Ishikawa (cell line): ENCODE measurements at regions not wholly inside any gene's neighbourhood (a gene's known extent, or its start where the extent isn't known, plus 50 kb on each side); places are given as distances from the start of the nearest gene placed in this dataset.

Experiments
- CREB1 ChIP-seq: IDR thresholded peaks from 2 replicates; pipeline ENCODE4 v1.6.1; 2012; ENCODE audit warnings: low read depth
- EGR1 ChIP-seq: IDR thresholded peaks from 2 replicates; pipeline ENCODE4 v1.6.1; 2012
- EP300 ChIP-seq: IDR thresholded peaks from 2 replicates; pipeline ENCODE4 v1.6.1; 2012; ENCODE audit warnings: borderline replicate concordance
- FOXM1 ChIP-seq: IDR thresholded peaks from 2 replicates; pipeline ENCODE4 v1.6.1; 2012; ENCODE audit warnings: low read depth, borderline replicate concordance
- NFIC ChIP-seq: IDR thresholded peaks from 2 replicates; pipeline ENCODE4 v1.6.1; 2012
- RAD21 ChIP-seq: IDR thresholded peaks from 2 replicates; pipeline ENCODE4 v1.6.1; 2012; ENCODE audit warnings: low read depth
- TAF1 ChIP-seq: IDR thresholded peaks from 2 replicates; pipeline ENCODE4 v1.6.1; 2012; ENCODE audit warnings: low read depth, mild to moderate bottlenecking
- YY1 ChIP-seq: IDR thresholded peaks from 2 replicates; pipeline ENCODE4 v1.6.1; 2012; ENCODE audit warnings: low read depth
- ZBTB7A ChIP-seq: IDR thresholded peaks from 2 replicates; pipeline ENCODE4 v1.6.1; 2012; ENCODE audit warnings: low read depth
- TF ChIP-seq, protein P1 (sequence below): IDR thresholded peaks from 2 replicates; pipeline ENCODE4 v1.6.1; 2012
- TF ChIP-seq, protein P2 (sequence below): IDR thresholded peaks from 2 replicates; pipeline ENCODE4 v1.6.1; 2012; ENCODE audit warnings: low read depth, mild to moderate bottlenecking

DNA sequence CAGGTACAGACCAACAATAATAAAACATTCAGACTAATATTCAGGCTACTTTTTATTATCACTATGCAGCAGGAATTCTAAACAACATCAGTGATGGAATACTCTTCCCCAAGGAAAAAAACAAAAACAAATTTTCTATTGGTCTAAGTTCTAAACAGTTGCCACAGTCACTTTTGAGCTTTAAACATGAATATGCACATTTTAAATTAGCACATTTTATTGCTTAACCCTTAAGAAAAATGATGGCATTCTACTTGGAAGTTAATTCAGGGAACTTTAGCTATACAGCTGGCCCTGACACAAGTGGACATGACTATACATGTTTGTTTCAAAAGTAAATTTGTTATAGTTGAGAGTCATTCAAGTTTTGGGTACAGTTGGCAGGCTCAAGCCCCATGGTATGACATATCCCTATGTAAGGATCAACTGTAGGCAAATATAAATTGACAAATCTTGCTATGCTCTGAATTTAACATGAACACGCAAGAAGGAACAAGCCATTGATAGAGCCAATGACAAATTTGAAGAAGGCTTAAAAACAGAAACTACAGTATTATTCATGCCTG lies 224.3 kb upstream of the AMIGO2 start:
- TF ChIP-seq RAD21 (no peak), EP300 (no peak), NFIC (no peak), FOXM1 (no peak), ZBTB7A (no peak), TAF1 (no peak), YY1 (no peak), CREB1 (no peak), EGR1 (no peak)
- TF ChIP-seq, protein P1, sequence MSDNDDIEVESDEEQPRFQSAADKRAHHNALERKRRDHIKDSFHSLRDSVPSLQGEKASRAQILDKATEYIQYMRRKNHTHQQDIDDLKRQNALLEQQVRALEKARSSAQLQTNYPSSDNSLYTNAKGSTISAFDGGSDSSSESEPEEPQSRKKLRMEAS, result no peak
- TF ChIP-seq, protein P2, sequence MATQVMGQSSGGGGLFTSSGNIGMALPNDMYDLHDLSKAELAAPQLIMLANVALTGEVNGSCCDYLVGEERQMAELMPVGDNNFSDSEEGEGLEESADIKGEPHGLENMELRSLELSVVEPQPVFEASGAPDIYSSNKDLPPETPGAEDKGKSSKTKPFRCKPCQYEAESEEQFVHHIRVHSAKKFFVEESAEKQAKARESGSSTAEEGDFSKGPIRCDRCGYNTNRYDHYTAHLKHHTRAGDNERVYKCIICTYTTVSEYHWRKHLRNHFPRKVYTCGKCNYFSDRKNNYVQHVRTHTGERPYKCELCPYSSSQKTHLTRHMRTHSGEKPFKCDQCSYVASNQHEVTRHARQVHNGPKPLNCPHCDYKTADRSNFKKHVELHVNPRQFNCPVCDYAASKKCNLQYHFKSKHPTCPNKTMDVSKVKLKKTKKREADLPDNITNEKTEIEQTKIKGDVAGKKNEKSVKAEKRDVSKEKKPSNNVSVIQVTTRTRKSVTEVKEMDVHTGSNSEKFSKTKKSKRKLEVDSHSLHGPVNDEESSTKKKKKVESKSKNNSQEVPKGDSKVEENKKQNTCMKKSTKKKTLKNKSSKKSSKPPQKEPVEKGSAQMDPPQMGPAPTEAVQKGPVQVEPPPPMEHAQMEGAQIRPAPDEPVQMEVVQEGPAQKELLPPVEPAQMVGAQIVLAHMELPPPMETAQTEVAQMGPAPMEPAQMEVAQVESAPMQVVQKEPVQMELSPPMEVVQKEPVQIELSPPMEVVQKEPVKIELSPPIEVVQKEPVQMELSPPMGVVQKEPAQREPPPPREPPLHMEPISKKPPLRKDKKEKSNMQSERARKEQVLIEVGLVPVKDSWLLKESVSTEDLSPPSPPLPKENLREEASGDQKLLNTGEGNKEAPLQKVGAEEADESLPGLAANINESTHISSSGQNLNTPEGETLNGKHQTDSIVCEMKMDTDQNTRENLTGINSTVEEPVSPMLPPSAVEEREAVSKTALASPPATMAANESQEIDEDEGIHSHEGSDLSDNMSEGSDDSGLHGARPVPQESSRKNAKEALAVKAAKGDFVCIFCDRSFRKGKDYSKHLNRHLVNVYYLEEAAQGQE, result no peak
